Suprapubic skin (tissue), 4 donors: ENCODE measurements at regions not wholly inside any gene's neighbourhood (a gene's known extent, or its start where the extent isn't known, plus 50 kb on each side); places are given as distances from the start of the nearest gene placed in this dataset.
"Not testable (repeated sequence)": the region's sequence is repeated elsewhere in the genome, so short reads cannot be mapped to it uniquely, and the experiment has no call there.

ENCODE experiments used
- DNase-seq, 2 donors: peaks; one replicate each; pipeline ENCODE4 v3.0.0-alpha.2; 2019; ENCODE audit warnings: low spot score in 2 of 2
- H3K27ac ChIP-seq: fragments of 200-600 bp; sonication (generic); one replicate; pipeline ENCODE4 v1.5.1; 2019
- H3K27me3 ChIP-seq: fragments of 200-600 bp; sonication (generic); one replicate; pipeline ENCODE4 v1.5.1; 2019
- H3K36me3 ChIP-seq: fragments of 200-600 bp; sonication (generic); one replicate; pipeline ENCODE4 v1.5.1; 2019
- H3K4me1 ChIP-seq: fragments of 200-600 bp; sonication (generic); one replicate; pipeline ENCODE4 v1.5.1; 2019
- H3K4me3 ChIP-seq: fragments of 200-600 bp; sonication (generic); one replicate; pipeline ENCODE4 v1.5.1; 2019; ENCODE audit warnings: mild to moderate bottlenecking
- H3K9me3 ChIP-seq: fragments of 200-600 bp; sonication (generic); one replicate; pipeline ENCODE4 v1.5.1; 2019
- CTCF ChIP-seq, 2 donors: fragments of 200-600 bp in 1 of 2; fragments of 450-650 bp in 1 of 2; sonication (generic) in 1 of 2; IDR thresholded peaks; one replicate each; pipeline ENCODE4 v1.5.1; 2016 to 2019; ENCODE audit warnings: antibody characterized with exemption in 2 of 2, mild to moderate bottlenecking in 1 of 2, moderate library complexity in 1 of 2
- EP300 ChIP-seq: sonication (generic); formaldehyde crosslinking; IDR thresholded peaks from one replicate; pipeline ENCODE4 v1.6.1; 2017; ENCODE audit warnings: antibody characterized with exemption
- POLR2A ChIP-seq, 2 donors: fragments of 450-650 bp; IDR thresholded peaks; one replicate each; pipeline ENCODE4 v1.6.1; 2017; ENCODE audit warnings: antibody characterized with exemption in 2 of 2, mild to moderate bottlenecking in 2 of 2, moderate library complexity in 2 of 2
- POLR2AphosphoS5 ChIP-seq, 3 donors: sonication (generic); formaldehyde crosslinking; IDR thresholded peaks; one replicate each; pipeline ENCODE4 v1.6.1; 2017; ENCODE audit warnings: antibody characterized with exemption in 3 of 3
- WGBS: methylation state at CpG from one replicate; pipeline ENCODE4 v1.1.5; 2018; 5-methylcytosine and 5-hydroxymethylcytosine counted together

- TF ChIP-seq CTCF (IDR thresholded peaks at IDR 0.05) = no peak
- no peak for TF ChIP-seq POLR2AphosphoS5 (IDR thresholded peaks at IDR 0.05)
- no peak for TF ChIP-seq EP300
- no peak for TF ChIP-seq POLR2A (IDR thresholded peaks at IDR 0.05)
- Histone ChIP-seq H3K27me3 (no peaks in the 10 kb centered on the region), H3K27ac (no peak overlapping the region), H3K36me3 (no peaks in the 10 kb centered on the region), H3K4me1 (no peaks in the 10 kb centered on the region), H3K4me3 (no peak overlapping the region), H3K9me3 (peaks cover 7% of the 10 kb centered on the region)
- DNase-seq = no peak
- 100% methylated on average over 1 of the region's 1 CpG for WGBS
These were observed 165.9 kb upstream of the ARHGAP5 start for GRCh38 chr14:31911160-31911559.

GRCh38 chr14:31913370-31913769 is 163.7 kb upstream of the ARHGAP5 start:
- H3K9me3 ChIP-seq = peaks cover 7% of the 10 kb centered on the region
- H3K36me3 ChIP-seq = no peaks in the 10 kb centered on the region
- TF ChIP-seq EP300 = no peak
- TF ChIP-seq CTCF (IDR thresholded peaks at IDR 0.05) = no peak
- no peak for TF ChIP-seq POLR2A (IDR thresholded peaks at IDR 0.05)
- TF ChIP-seq POLR2AphosphoS5 (IDR thresholded peaks at IDR 0.05) = no peak
- no peak overlapping the region for H3K4me3 ChIP-seq
- H3K27ac ChIP-seq = no peak overlapping the region
- 81% methylated on average over 3 of the region's 4 CpGs for WGBS
- H3K4me1 ChIP-seq = no peaks in the 10 kb centered on the region
- no peaks in the 10 kb centered on the region for H3K27me3 ChIP-seq
- DNase-seq = no peak

- not testable (repeated sequence) for H3K9me3 ChIP-seq, H3K27me3 ChIP-seq, H3K4me3 ChIP-seq, H3K36me3 ChIP-seq, H3K4me1 ChIP-seq, H3K27ac ChIP-seq, DNase-seq
- 97% methylated on average over 5 of the region's 7 CpGs for WGBS
These were observed 158.8 kb upstream of the ARHGAP5 start for GRCh38 chr14:31918289-31918688.

GRCh38 chr14:31920001-31920400 is 157.1 kb upstream of the ARHGAP5 start:
- 68% methylated on average over 1 of the region's 1 CpG for WGBS
- H3K9me3 ChIP-seq = no peaks in the 10 kb centered on the region
- TF ChIP-seq POLR2A (IDR thresholded peaks at IDR 0.05) = no peak
- TF ChIP-seq EP300 = no peak
- TF ChIP-seq CTCF (IDR thresholded peaks at IDR 0.05) = no peak
- TF ChIP-seq POLR2AphosphoS5 (IDR thresholded peaks at IDR 0.05) = no peak
- H3K36me3 ChIP-seq = no peaks in the 10 kb centered on the region
- DNase-seq = no peak
- no peaks in the 10 kb centered on the region for H3K4me1 ChIP-seq
- no peaks in the 10 kb centered on the region for H3K27me3 ChIP-seq
- no peak overlapping the region for H3K27ac ChIP-seq
- no peak overlapping the region for H3K4me3 ChIP-seq

- Histone ChIP-seq H3K27me3 (no peaks in the 10 kb centered on the region), H3K4me3 (no peak overlapping the region), H3K4me1 (no peaks in the 10 kb centered on the region), H3K36me3 (no peaks in the 10 kb centered on the region), H3K27ac (no peak overlapping the region), H3K9me3 (no peaks in the 10 kb centered on the region)
- no peak for TF ChIP-seq CTCF (IDR thresholded peaks at IDR 0.05)
- no peak for TF ChIP-seq POLR2AphosphoS5 (IDR thresholded peaks at IDR 0.05)
- no peak for TF ChIP-seq POLR2A (IDR thresholded peaks at IDR 0.05)
- no peak for DNase-seq
- 92% methylated on average over 5 of the region's 5 CpGs for WGBS
These were observed 156.0 kb upstream of the ARHGAP5 start for GRCh38 chr14:31920989-31921650.

GRCh38 chr14:31921721-31922120 is 155.4 kb upstream of the ARHGAP5 start:
- H3K4me3 ChIP-seq = no peak overlapping the region
- TF ChIP-seq POLR2AphosphoS5 (IDR thresholded peaks at IDR 0.05) (no peak), POLR2A (IDR thresholded peaks at IDR 0.05) (no peak), EP300 (no peak), CTCF (IDR thresholded peaks at IDR 0.05) (no peak)
- H3K36me3 ChIP-seq = no peaks in the 10 kb centered on the region
- no peak for DNase-seq
- no peaks in the 10 kb centered on the region for H3K4me1 ChIP-seq
- H3K27me3 ChIP-seq = no peaks in the 10 kb centered on the region
- H3K9me3 ChIP-seq = no peaks in the 10 kb centered on the region
- H3K27ac ChIP-seq = no peak overlapping the region
- WGBS = 74% methylated on average over 5 of the region's 5 CpGs
